ENCODE measurements at regions not wholly inside any gene's neighbourhood (a gene's known extent, or its start where the extent isn't known, plus 50 kb on each side); places are given as distances from the start of the nearest gene placed in this dataset.

- Histone ChIP-seq H3K36me3 (no peaks in the 10 kb centered on the region), H3K4me3 (ENCODE audit: low read depth, low read length) (no peak overlapping the region), H3K9me3 (no peaks in the 10 kb centered on the region), H3K27me3 (no peaks in the 10 kb centered on the region), H3K4me1 (no peaks in the 10 kb centered on the region)
- no peak for TF ChIP-seq CTCF (IDR thresholded peaks at IDR 0.05; ENCODE audit: low read depth, low read length)
- DNase-seq: no peak
Measured at GRCh38 chr11:98029832-98030231, 990.9 kb upstream of the CNTN5 start.

GRCh38 chr11:98036810-98037209 is 983.9 kb upstream of the CNTN5 start:
- Histone ChIP-seq H3K36me3 (no peaks in the 10 kb centered on the region), H3K27me3 (no peaks in the 10 kb centered on the region), H3K4me3 (ENCODE audit: low read depth, low read length) (no peak overlapping the region), H3K4me1 (no peaks in the 10 kb centered on the region), H3K9me3 (no peaks in the 10 kb centered on the region)
- DNase-seq: no peak
- TF ChIP-seq CTCF (IDR thresholded peaks at IDR 0.05; ENCODE audit: low read depth, low read length): no peak

- no peak for TF ChIP-seq CTCF (IDR thresholded peaks at IDR 0.05; ENCODE audit: low read depth, low read length)
- DNase-seq: no peak
- Histone ChIP-seq H3K9me3 (no peaks in the 10 kb centered on the region), H3K36me3 (no peaks in the 10 kb centered on the region), H3K4me3 (ENCODE audit: low read depth, low read length) (no peak overlapping the region), H3K27me3 (no peaks in the 10 kb centered on the region), H3K4me1 (no peaks in the 10 kb centered on the region)
Measured at GRCh38 chr11:98040061-98040808, 980.5 kb upstream of the CNTN5 start.

- TF ChIP-seq CTCF (IDR thresholded peaks at IDR 0.05; ENCODE audit: low read depth, low read length): no peak
- Histone ChIP-seq H3K27me3 (no peaks in the 10 kb centered on the region), H3K9me3 (no peaks in the 10 kb centered on the region), H3K36me3 (no peaks in the 10 kb centered on the region), H3K4me1 (no peaks in the 10 kb centered on the region), H3K4me3 (ENCODE audit: low read depth, low read length) (no peak overlapping the region)
- DNase-seq: no peak
Measured at GRCh38 chr11:98047647-98048046, 973.1 kb upstream of the CNTN5 start.

GRCh38 chr11:98053851-98054250 is 966.9 kb upstream of the CNTN5 start:
- TF ChIP-seq CTCF (IDR thresholded peaks at IDR 0.05; ENCODE audit: low read depth, low read length): no peak
- Histone ChIP-seq H3K36me3 (no peaks in the 10 kb centered on the region), H3K27me3 (no peaks in the 10 kb centered on the region), H3K4me1 (no peaks in the 10 kb centered on the region), H3K4me3 (ENCODE audit: low read depth, low read length) (no peak overlapping the region), H3K9me3 (no peaks in the 10 kb centered on the region)
- DNase-seq: no peak

- Histone ChIP-seq H3K4me1 (no peaks in the 10 kb centered on the region), H3K9me3 (no peaks in the 10 kb centered on the region), H3K27me3 (no peaks in the 10 kb centered on the region), H3K36me3 (no peaks in the 10 kb centered on the region), H3K4me3 (ENCODE audit: low read depth, low read length) (no peak overlapping the region)
- TF ChIP-seq CTCF (IDR thresholded peaks at IDR 0.05; ENCODE audit: low read depth, low read length): no peak
- no peak for DNase-seq
Measured at GRCh38 chr11:98056945-98057344, 963.8 kb upstream of the CNTN5 start.

All from BE2C (cell line).